A673 (cell line): ENCODE measurements at regions not wholly inside any gene's neighbourhood (a gene's known extent, or its start where the extent isn't known, plus 50 kb on each side); places are given as distances from the start of the nearest gene placed in this dataset.

Source experiments
- EZH2 ChIP-seq: fragments of 200-600 bp; sonication (generic); IDR thresholded peaks from 2 replicates; pipeline ENCODE4 v1.6.1; 2017; ENCODE audit warnings: borderline replicate concordance, low read depth, mild to moderate bottlenecking, mixed read lengths, antibody characterized with exemption, low read length; ENCODE audit not compliant: poor library complexity, severe bottlenecking
- TF ChIP-seq, protein P1 (sequence below): fragments of 300-800, 200-600 bp; sonication (generic); conservative IDR thresholded peaks from 2 replicates; pipeline ENCODE4 v1.5.1; 2017; ENCODE audit warnings: low read depth, mild to moderate bottlenecking, antibody characterized with exemption, low read length, moderate library complexity, mixed read lengths

DNA sequence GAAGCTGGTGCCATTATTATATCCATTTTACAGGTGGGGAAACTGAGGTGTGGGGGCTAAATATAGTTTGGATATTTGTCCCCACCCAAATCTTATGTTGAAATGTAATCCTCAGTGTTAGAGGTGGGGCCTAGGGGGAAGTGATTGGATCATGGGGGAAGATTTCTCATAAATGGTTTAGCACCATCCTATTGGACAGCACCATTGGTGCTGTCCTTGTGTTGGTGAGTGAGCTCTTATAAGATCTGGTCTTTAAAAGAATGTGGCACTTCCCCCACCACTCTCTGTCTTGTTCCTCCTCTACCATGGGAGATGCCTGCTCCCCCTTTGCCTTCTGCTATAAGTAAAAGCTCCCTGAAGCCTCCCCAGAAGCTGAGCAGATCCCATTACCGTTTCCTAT is 119.8 kb upstream of the SEC14L1 start:
- TF ChIP-seq, protein P1, sequence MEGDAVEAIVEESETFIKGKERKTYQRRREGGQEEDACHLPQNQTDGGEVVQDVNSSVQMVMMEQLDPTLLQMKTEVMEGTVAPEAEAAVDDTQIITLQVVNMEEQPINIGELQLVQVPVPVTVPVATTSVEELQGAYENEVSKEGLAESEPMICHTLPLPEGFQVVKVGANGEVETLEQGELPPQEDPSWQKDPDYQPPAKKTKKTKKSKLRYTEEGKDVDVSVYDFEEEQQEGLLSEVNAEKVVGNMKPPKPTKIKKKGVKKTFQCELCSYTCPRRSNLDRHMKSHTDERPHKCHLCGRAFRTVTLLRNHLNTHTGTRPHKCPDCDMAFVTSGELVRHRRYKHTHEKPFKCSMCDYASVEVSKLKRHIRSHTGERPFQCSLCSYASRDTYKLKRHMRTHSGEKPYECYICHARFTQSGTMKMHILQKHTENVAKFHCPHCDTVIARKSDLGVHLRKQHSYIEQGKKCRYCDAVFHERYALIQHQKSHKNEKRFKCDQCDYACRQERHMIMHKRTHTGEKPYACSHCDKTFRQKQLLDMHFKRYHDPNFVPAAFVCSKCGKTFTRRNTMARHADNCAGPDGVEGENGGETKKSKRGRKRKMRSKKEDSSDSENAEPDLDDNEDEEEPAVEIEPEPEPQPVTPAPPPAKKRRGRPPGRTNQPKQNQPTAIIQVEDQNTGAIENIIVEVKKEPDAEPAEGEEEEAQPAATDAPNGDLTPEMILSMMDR: no peak
- no peak for TF ChIP-seq EZH2
